HepG2 (cell line): ENCODE measurements at regions not wholly inside any gene's neighbourhood (a gene's known extent, or its start where the extent isn't known, plus 50 kb on each side); places are given as distances from the start of the nearest gene placed in this dataset.

Experiments used
- ATAC-seq: fragments of 200-7000 bp; cut with Tn5 transposase; 3 replicates; pipeline ENCODE4 v1.9.1; 2020; ENCODE audit warnings: mild to moderate bottlenecking, moderate library complexity
- BruUV-seq: library from RNA; stranded (reverse); fragments of 400-500 nt; replicated peaks from 2 replicates; lab custom pipeline; 2021; lab: Mats Ljungman, UMichigan
- CTCF ChIA-PET: fragments of 300-600 bp; formaldehyde crosslinking; extraction: SDS; loops from one replicate; lab custom pipeline; 2021; ENCODE audit warnings: low total read pairs, inconsistent platforms, low intra/inter-chr PET ratio; lab: Yijun Ruan, JAX
- POLR2A ChIA-PET: fragments of 350-600 bp; sonication (Branson Sonifier 250); formaldehyde crosslinking; loops from one replicate; lab custom pipeline; 2020; ENCODE audit warnings: antibody characterized with exemption, inconsistent platforms; lab: Yijun Ruan, JAX
- DNase-seq: peaks from one replicate; pipeline ENCODE4 v3.0.0-alpha.2; 2015; ENCODE audit warnings: low spot score
- FAIRE-seq: peaks from 3 replicates; lab custom pipeline; 2011; peaks lifted over from hg19 to GRCh38; lab: Jason Lieb, UNC
- H2AFZ ChIP-seq: one replicate; pipeline ENCODE4 v1.6.1; 2011; ENCODE audit warnings: low read length, inconsistent platforms
- H3K27ac ChIP-seq: fragments of 300-600 bp; 3 replicates; pipeline ENCODE4 v1.8.0; 2011; ENCODE audit warnings: mixed run types, mild to moderate bottlenecking, mixed read lengths, low read length, inconsistent platforms; ENCODE audit not compliant: insufficient read depth; ENCODE audit errors: extremely low read length
- H3K27me3 ChIP-seq, 2 experiments: fragments of 200-600 bp in 1 of 2; 2 replicates in 1 of 2; 3 replicates in 1 of 2; pipeline versions ENCODE4 v1.6.0 to v1.8.0; 2011; ENCODE audit warnings: low read length in 2 of 2, mild to moderate bottlenecking in 2 of 2, moderate library complexity in 2 of 2, inconsistent platforms in 1 of 2; ENCODE audit not compliant: insufficient read depth in 2 of 2, control insufficient read depth in 1 of 2
- H3K36me3 ChIP-seq, 2 experiments: fragments of 200-600 bp in 1 of 2; replicated peaks in 1 of 2; 2 replicates in 1 of 2; 3 replicates in 1 of 2; pipeline versions ENCODE4 v1.5.1 to v1.8.0; 2011; ENCODE audit warnings: low read length in 2 of 2, inconsistent platforms in 1 of 2; ENCODE audit not compliant: insufficient read depth in 2 of 2, control insufficient read depth in 1 of 2
- H3K4me1 ChIP-seq: 2 replicates; pipeline ENCODE4 v1.5.1; 2012; ENCODE audit warnings: low read length, inconsistent platforms; ENCODE audit not compliant: insufficient read depth
- H3K4me2 ChIP-seq: 2 replicates; pipeline ENCODE4 v1.6.0; 2011; ENCODE audit warnings: low read depth, low read length, inconsistent platforms
- H3K4me3 ChIP-seq, 3 experiments: fragments of 200-600 bp in 1 of 3; sonication (generic), shearing (Covaris generic) in 1 of 3; replicated peaks in 1 of 3; 2 replicates each; pipeline ENCODE4 v1.5.1; 2011 to 2016; ENCODE audit warnings: low read length in 3 of 3, inconsistent platforms in 2 of 3, low read depth in 2 of 3, mild to moderate bottlenecking in 2 of 3, control low read depth in 1 of 3, mixed read lengths in 1 of 3; ENCODE audit not compliant: insufficient read depth in 1 of 3
- H3K79me2 ChIP-seq: one replicate; pipeline ENCODE4 v1.6.1; 2011; ENCODE audit warnings: low read length, inconsistent platforms; ENCODE audit not compliant: insufficient read depth
- H3K9ac ChIP-seq: 2 replicates; pipeline ENCODE4 v1.6.0; 2011; ENCODE audit warnings: mild to moderate bottlenecking, low read depth, low read length, inconsistent platforms; ENCODE audit not compliant: insufficient read depth
- H3K9me3 ChIP-seq: 2 replicates; pipeline ENCODE4 v1.5.1; 2012; ENCODE audit warnings: mild to moderate bottlenecking, low read length
- H4K20me1 ChIP-seq: 2 replicates; pipeline ENCODE4 v1.6.0; 2011; ENCODE audit warnings: inconsistent platforms, mild to moderate bottlenecking, low read length, moderate library complexity; ENCODE audit not compliant: insufficient read depth
- CENPT ChIP-seq: sonication (generic); formaldehyde crosslinking; IDR thresholded peaks from 2 replicates; pipeline ENCODE4 v1.8.0; 2022; ENCODE audit warnings: low read depth, mild to moderate bottlenecking, moderate library complexity, missing genetic modification reagents
- HOXA5 ChIP-seq: sonication (generic); formaldehyde crosslinking; IDR thresholded peaks from 2 replicates; pipeline ENCODE4 v1.4.0; 2020; ENCODE audit warnings: missing genetic modification reagents
- MTF1 ChIP-seq: sonication (generic); formaldehyde crosslinking; IDR thresholded peaks from 2 replicates; pipeline ENCODE4 v1.5.0; 2020; ENCODE audit warnings: missing genetic modification reagents
- NCOA5 ChIP-seq: sonication (generic); formaldehyde crosslinking; IDR thresholded peaks from 2 replicates; pipeline ENCODE4 v1.4.0; 2020; ENCODE audit warnings: missing genetic modification reagents
- NFKBIZ ChIP-seq: IDR thresholded peaks from 2 replicates; pipeline ENCODE4 v1.6.1; 2018; ENCODE audit warnings: missing genetic modification reagents, missing compliant biosample characterization
- SNAI1 ChIP-seq: sonication (generic); formaldehyde crosslinking; IDR thresholded peaks from 2 replicates; pipeline ENCODE4 v1.5.0; 2020; ENCODE audit warnings: mild to moderate bottlenecking, missing genetic modification reagents, borderline replicate concordance
- TARDBP ChIP-seq: sonication (generic); formaldehyde crosslinking; IDR thresholded peaks from 2 replicates; pipeline ENCODE4 v1.8.0; 2022; ENCODE audit warnings: mild to moderate bottlenecking, missing genetic modification reagents
- ZNF598 ChIP-seq: sonication (generic); formaldehyde crosslinking; IDR thresholded peaks from 2 replicates; pipeline ENCODE4 v1.5.1; 2020; ENCODE audit warnings: mild to moderate bottlenecking, missing genetic modification reagents, borderline replicate concordance
- ZNF720 ChIP-seq: sonication (generic); formaldehyde crosslinking; IDR thresholded peaks from 2 replicates; pipeline ENCODE4 v1.4.0; 2020; ENCODE audit warnings: missing genetic modification reagents
- ZNF780A ChIP-seq: sonication (generic); formaldehyde crosslinking; IDR thresholded peaks from 2 replicates; pipeline ENCODE4 v1.8.0; 2022; ENCODE audit warnings: mild to moderate bottlenecking, missing genetic modification reagents, moderate library complexity
- WGBS: methylation state at CpG from one replicate; pipeline ENCODE4 v1.1.6; 2017; ENCODE audit warnings: low lambda C conversion rate; 5-methylcytosine and 5-hydroxymethylcytosine counted together
- in situ Hi-C: cut with HindIII; loops from 2 replicates; pipeline ENCODE4 v1.10.0; 2017; ENCODE audit warnings: low pct_unique_long_range_greater_than_20kb; ENCODE audit not compliant: extremely low pct_ligation_motif_present
- intact Hi-C: fragments of 100-400 bp; cut with micrococcal nuclease; formaldehyde crosslinking; loops from one replicate; pipeline ENCODE4 v1.10.0; 2022; ENCODE audit not compliant: unreplicated experiment
- TF ChIP-seq, protein P1 (sequence below): sonication (generic); formaldehyde crosslinking; IDR thresholded peaks from 2 replicates; pipeline ENCODE4 v1.9.0; 2021; ENCODE audit warnings: missing genetic modification reagents, mild to moderate bottlenecking, borderline replicate concordance
- TF ChIP-seq, protein P2 (sequence below): IDR thresholded peaks from 2 replicates; pipeline ENCODE4 v1.6.1; 2016
- TF ChIP-seq, protein P3 (sequence below): sonication (generic); formaldehyde crosslinking; IDR thresholded peaks from 2 replicates; pipeline ENCODE4 v1.4.0; 2020; ENCODE audit warnings: missing genetic modification reagents, mild to moderate bottlenecking, borderline replicate concordance

DNA sequence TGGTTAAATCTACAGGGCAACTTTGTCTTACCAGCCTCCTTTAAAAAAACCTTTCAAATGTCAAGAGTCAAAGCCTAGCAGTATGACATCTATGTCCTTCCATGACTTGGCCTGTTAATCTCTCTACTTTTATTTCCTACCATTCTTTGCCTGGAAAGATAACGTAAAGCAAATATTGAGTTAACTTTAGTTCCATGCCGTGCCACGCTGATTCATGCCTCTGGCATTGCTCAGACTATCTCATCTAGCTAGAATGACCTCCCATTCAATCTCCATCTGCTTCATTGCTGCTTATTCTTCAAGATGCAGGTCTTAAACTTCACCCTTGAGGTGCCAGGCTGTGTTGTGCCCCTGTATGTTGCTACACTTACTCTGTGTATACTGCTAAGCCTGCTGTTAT is 729.8 kb downstream of the EFNA5 start:
- no peaks in the 10 kb centered on the region for H3K4me1 ChIP-seq
- no peaks in the 10 kb centered on the region for H4K20me1 ChIP-seq
- H2AFZ ChIP-seq: no peak overlapping the region
- no peaks in the 10 kb centered on the region for H3K79me2 ChIP-seq
- ChIA-PET CTCF (no interaction called here), POLR2A (no interaction called here)
- TF ChIP-seq NCOA5 (CRISPR knock-in tag) (no peak), HOXA5 (CRISPR knock-in tag) (no peak), CENPT (no peak), ZNF598 (CRISPR knock-in tag) (no peak), MTF1 (CRISPR knock-in tag) (no peak), ZNF720 (no peak), SNAI1 (no peak), NFKBIZ (CRISPR knock-in tag) (no peak), ZNF780A (CRISPR knock-in tag) (no peak), TARDBP (CRISPR knock-in tag) (no peak)
- TF ChIP-seq, protein P1, sequence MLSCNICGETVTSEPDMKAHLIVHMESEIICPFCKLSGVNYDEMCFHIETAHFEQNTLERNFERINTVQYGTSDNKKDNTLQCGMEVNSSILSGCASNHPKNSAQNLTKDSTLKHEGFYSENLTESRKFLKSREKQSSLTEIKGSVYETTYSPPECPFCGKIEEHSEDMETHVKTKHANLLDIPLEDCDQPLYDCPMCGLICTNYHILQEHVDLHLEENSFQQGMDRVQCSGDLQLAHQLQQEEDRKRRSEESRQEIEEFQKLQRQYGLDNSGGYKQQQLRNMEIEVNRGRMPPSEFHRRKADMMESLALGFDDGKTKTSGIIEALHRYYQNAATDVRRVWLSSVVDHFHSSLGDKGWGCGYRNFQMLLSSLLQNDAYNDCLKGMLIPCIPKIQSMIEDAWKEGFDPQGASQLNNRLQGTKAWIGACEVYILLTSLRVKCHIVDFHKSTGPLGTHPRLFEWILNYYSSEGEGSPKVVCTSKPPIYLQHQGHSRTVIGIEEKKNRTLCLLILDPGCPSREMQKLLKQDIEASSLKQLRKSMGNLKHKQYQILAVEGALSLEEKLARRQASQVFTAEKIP (CRISPR knock-in tag): no peak
- TF ChIP-seq, protein P2, sequence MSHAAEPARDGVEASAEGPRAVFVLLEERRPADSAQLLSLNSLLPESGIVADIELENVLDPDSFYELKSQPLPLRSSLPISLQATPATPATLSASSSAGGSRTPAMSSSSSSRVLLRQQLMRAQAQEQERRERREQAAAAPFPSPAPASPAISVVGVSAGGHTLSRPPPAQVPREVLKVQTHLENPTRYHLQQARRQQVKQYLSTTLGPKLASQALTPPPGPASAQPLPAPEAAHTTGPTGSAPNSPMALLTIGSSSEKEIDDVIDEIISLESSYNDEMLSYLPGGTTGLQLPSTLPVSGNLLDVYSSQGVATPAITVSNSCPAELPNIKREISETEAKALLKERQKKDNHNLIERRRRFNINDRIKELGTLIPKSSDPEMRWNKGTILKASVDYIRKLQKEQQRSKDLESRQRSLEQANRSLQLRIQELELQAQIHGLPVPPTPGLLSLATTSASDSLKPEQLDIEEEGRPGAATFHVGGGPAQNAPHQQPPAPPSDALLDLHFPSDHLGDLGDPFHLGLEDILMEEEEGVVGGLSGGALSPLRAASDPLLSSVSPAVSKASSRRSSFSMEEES: no peak
- TF ChIP-seq, protein P3, sequence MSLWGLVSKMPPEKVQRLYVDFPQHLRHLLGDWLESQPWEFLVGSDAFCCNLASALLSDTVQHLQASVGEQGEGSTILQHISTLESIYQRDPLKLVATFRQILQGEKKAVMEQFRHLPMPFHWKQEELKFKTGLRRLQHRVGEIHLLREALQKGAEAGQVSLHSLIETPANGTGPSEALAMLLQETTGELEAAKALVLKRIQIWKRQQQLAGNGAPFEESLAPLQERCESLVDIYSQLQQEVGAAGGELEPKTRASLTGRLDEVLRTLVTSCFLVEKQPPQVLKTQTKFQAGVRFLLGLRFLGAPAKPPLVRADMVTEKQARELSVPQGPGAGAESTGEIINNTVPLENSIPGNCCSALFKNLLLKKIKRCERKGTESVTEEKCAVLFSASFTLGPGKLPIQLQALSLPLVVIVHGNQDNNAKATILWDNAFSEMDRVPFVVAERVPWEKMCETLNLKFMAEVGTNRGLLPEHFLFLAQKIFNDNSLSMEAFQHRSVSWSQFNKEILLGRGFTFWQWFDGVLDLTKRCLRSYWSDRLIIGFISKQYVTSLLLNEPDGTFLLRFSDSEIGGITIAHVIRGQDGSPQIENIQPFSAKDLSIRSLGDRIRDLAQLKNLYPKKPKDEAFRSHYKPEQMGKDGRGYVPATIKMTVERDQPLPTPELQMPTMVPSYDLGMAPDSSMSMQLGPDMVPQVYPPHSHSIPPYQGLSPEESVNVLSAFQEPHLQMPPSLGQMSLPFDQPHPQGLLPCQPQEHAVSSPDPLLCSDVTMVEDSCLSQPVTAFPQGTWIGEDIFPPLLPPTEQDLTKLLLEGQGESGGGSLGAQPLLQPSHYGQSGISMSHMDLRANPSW (CRISPR knock-in tag): no peak
- FAIRE-seq: no peak
- no peak overlapping the region for H3K27ac ChIP-seq
- in situ Hi-C loops: no loop called here
- no peaks in the 10 kb centered on the region for H3K9me3 ChIP-seq
- H3K9ac ChIP-seq: no peak overlapping the region
- BruUV-seq: no TSS peak
- 1% methylated on average over 3 of the region's 3 CpGs for WGBS
- ATAC-seq: no peak
- H3K36me3 ChIP-seq: no peaks in the 10 kb centered on the region
- no peaks in the 10 kb centered on the region; a peak in 1 of 5 replicates for H3K27me3 ChIP-seq
- H3K4me2 ChIP-seq: no peak overlapping the region
- no peak overlapping the region for H3K4me3 ChIP-seq
- intact Hi-C loops: no loop called here
- peak; percentile 6 for DNase-seq
